Fibroblast of gingiva (primary cell): ENCODE measurements at regions not wholly inside any gene's neighbourhood (a gene's known extent, or its start where the extent isn't known, plus 50 kb on each side); places are given as distances from the start of the nearest gene placed in this dataset.
"Not testable (repeated sequence)": the region's sequence is repeated elsewhere in the genome, so short reads cannot be mapped to it uniquely, and the experiment has no call there.

Source experiments
- DNase-seq: peaks from one replicate; pipeline ENCODE4 v3.0.0-alpha.2; 2011; ENCODE audit warnings: low read depth

- DNase-seq, result no peak
Measured at GRCh38 chr2:6139142-6139541, 447.0 kb downstream of the SOX11 start.

GRCh38 chr2:6139916-6140315 lies 447.7 kb downstream of the SOX11 start:
- no peak for DNase-seq

GRCh38 chr2:6140509-6140908 lies 448.3 kb downstream of the SOX11 start:
- DNase-seq, result no peak

- no peak for DNase-seq
Measured at GRCh38 chr2:6143812-6144211, 451.6 kb downstream of the SOX11 start.

GRCh38 chr2:6147215-6147614 lies 455.0 kb downstream of the SOX11 start:
- not testable (repeated sequence) for DNase-seq

GRCh38 chr2:6148882-6149281 lies 456.7 kb downstream of the SOX11 start:
- DNase-seq, result no peak

GRCh38 chr2:6159606-6160005 lies 467.4 kb downstream of the SOX11 start:
- no peak for DNase-seq

GRCh38 chr2:6163932-6164331 lies 471.7 kb downstream of the SOX11 start:
- DNase-seq, result no peak

- no peak for DNase-seq
Measured at GRCh38 chr2:6164986-6165747, 473.0 kb downstream of the SOX11 start.

- no peak for DNase-seq
Measured at GRCh38 chr2:6167592-6168138, 475.5 kb downstream of the SOX11 start.

GRCh38 chr2:6168485-6168884 lies 476.3 kb downstream of the SOX11 start:
- no peak for DNase-seq

- no peak for DNase-seq
Measured at GRCh38 chr2:6171294-6171693, 479.1 kb downstream of the SOX11 start.

GRCh38 chr2:6177811-6178210 lies 485.6 kb downstream of the SOX11 start:
- no peak for DNase-seq

GRCh38 chr2:6181525-6181924 lies 489.3 kb downstream of the SOX11 start:
- DNase-seq, result no peak

GRCh38 chr2:6181926-6182325 lies 489.7 kb downstream of the SOX11 start:
- DNase-seq, result no peak

- DNase-seq, result no peak
Measured at GRCh38 chr2:6183226-6183625, 491.0 kb downstream of the SOX11 start.

GRCh38 chr2:6184532-6185292 lies 492.5 kb downstream of the SOX11 start:
- no peak for DNase-seq

GRCh38 chr2:6186332-6187151 lies 494.4 kb downstream of the SOX11 start:
- DNase-seq, result no peak

- DNase-seq, result no peak
Measured at GRCh38 chr2:6196449-6196848, 504.3 kb downstream of the SOX11 start.

- DNase-seq, result not testable (repeated sequence)
Measured at GRCh38 chr2:6198370-6198919, 506.3 kb downstream of the SOX11 start.

- DNase-seq, result no peak
Measured at GRCh38 chr2:6202756-6203155, 510.6 kb downstream of the SOX11 start.
